ENCODE measurements at regions not wholly inside any gene's neighbourhood (a gene's known extent, or its start where the extent isn't known, plus 50 kb on each side); places are given as distances from the start of the nearest gene placed in this dataset.
"Not testable (repeated sequence)": the region's sequence is repeated elsewhere in the genome, so short reads cannot be mapped to it uniquely, and the experiment has no call there.

DNA sequence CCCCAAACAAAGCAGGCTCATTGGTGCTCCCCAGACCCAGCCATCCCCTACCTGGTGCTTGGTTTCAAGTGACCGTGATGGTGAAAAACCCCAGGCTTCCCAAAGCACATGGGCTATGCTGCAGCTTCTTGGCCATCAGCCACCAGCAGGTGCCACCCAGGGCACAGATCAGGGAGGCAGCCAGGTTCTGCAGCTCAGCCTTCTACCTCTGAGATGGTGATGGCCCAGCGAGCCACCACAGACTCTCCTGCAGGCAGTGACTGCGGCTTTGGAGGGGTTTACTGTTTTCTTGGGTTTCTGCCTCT lies 70.0 kb upstream of the ALX4 start:
- H3K27ac Mint-ChIP-seq: no peak overlapping the region
- H3K4me1 Mint-ChIP-seq (ENCODE audit: low read depth): no peaks in the 10 kb centered on the region
- no peaks in the 10 kb centered on the region for H3K36me3 Mint-ChIP-seq (ENCODE audit: low read depth)
- H3K4me3 Mint-ChIP-seq: no peak overlapping the region
- no peaks in the 10 kb centered on the region for H3K9me3 Mint-ChIP-seq
- H3K27me3 Mint-ChIP-seq: peaks cover 9% of the 10 kb centered on the region

DNA sequence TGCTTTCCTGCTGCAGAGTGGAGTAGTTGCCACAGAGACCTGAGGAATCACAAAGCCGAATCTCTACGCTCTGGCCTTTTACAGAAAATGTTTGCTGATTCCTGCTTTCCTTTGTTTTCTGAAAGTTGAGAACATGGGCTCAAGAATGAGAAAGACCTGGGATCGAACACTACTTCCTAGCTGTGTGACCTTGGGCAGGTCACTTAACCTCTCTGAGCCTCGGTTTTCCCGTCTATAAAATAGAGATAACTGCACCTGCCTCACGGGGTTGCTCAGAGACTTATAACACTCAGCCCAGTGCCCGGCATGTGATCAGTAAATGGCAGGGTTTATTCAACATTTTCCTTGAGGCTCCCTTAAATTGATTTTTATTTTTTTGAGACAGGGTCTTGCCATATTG lies 70.9 kb upstream of the ALX4 start:
- no peaks in the 10 kb centered on the region for H3K9me3 Mint-ChIP-seq
- H3K36me3 Mint-ChIP-seq (ENCODE audit: low read depth): no peaks in the 10 kb centered on the region
- H3K4me3 Mint-ChIP-seq: no peak overlapping the region
- no peaks in the 10 kb centered on the region for H3K4me1 Mint-ChIP-seq (ENCODE audit: low read depth)
- H3K27ac Mint-ChIP-seq: no peak overlapping the region
- peaks cover 9% of the 10 kb centered on the region for H3K27me3 Mint-ChIP-seq

DNA sequence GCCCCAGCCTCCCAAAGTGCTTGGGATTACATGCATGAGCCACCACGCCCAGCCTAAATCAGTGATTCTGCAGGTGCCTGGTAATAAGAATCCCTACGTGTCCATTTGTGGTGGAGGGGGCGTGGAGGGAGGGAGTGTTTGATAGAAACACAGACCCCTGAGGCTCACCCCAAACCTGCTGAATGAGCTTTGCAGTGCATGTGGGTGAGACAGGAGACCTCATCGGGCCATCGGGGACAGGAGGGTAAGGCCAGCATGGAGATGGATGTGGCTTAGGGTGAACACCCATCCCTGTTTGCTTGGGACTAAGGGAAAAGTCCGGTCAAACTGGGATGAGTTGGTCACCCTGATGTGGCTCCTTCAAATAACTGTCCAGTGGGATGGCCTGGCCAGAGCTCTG lies 71.3 kb upstream of the ALX4 start:
- H3K4me3 Mint-ChIP-seq: no peak overlapping the region
- H3K27ac Mint-ChIP-seq: no peak overlapping the region
- H3K27me3 Mint-ChIP-seq: peaks cover 9% of the 10 kb centered on the region
- H3K36me3 Mint-ChIP-seq (ENCODE audit: low read depth): no peaks in the 10 kb centered on the region
- no peaks in the 10 kb centered on the region for H3K9me3 Mint-ChIP-seq
- no peaks in the 10 kb centered on the region for H3K4me1 Mint-ChIP-seq (ENCODE audit: low read depth)

DNA sequence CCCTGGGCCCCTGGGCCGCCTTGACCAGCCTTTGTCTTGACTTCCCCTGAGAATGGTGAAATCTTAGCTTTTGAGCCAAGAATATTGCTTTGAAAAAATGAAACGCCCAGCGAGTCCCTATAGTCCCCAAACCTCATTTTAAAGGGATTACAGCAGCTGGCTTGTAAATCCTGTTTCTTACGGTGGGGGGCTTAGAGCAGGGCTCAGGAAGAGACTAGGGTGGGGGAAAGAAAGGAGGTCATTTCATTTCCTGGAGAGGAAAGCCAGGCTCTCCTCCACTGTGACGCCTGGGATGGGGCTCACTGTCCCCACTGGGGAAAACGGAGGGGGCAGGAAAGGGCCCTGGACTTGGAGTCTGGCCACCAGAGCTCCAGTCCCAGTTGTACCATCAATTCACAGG lies 72.2 kb upstream of the ALX4 start:
- Mint-ChIP-seq H3K4me1 (ENCODE audit: low read depth) (no peaks in the 10 kb centered on the region), H3K27ac (no peak overlapping the region), H3K4me3 (no peak overlapping the region), H3K27me3 (peaks cover 12% of the 10 kb centered on the region), H3K36me3 (ENCODE audit: low read depth) (no peaks in the 10 kb centered on the region), H3K9me3 (no peaks in the 10 kb centered on the region)

DNA sequence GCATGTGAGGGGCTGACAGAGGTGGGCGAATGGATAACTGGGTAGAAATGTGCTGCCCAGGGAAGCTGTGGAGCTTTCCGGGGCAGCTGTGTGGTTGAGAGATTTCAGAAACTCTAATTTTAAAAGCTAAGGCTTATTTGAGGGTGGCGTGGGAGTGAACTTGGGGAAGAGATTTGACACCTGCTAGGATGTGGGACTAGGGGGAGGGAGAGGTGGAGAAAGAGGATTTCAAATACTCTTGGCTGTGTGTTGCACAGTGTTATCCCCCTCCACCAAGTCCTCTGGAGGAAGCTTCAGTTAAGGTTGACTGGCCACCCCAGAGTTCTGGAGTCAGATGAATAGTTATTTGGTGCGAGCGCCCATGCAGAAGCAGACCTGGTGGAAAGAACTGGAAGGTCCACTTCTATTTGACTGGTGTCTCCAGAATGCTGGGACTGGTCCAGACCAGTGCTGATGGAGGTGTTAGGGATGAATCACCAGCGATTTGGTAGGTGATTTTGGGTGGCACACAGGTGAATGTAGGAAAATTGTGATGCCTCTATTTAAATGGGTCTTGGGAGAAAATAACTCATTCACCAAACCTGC lies 72.8 kb upstream of the ALX4 start:
- Mint-ChIP-seq H3K9me3 (no peaks in the 10 kb centered on the region), H3K36me3 (ENCODE audit: low read depth) (no peaks in the 10 kb centered on the region), H3K4me1 (ENCODE audit: low read depth) (no peaks in the 10 kb centered on the region), H3K4me3 (no peak overlapping the region), H3K27me3 (peaks cover 19% of the 10 kb centered on the region), H3K27ac (no peak overlapping the region)

DNA sequence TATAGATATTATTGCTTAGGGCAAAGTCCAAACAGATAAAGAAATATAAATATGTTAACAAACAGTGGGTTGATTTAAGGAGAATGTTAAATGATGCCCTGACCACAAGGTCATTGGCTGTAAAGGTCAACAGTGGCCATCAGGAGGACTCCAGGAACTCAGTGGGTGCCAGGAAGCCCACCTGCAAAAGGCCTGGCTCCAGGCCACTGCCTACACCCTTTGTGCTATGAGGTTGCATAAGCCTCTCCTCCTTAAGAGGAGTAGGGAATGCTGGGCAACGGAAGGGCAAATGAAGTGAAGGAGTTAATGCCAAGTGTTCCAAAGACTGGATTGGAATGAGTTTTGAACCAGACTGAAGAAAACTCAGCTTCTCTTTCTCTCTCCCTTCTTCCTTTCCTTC lies 73.3 kb upstream of the ALX4 start:
- no peaks in the 10 kb centered on the region for H3K36me3 Mint-ChIP-seq (ENCODE audit: low read depth)
- H3K27me3 Mint-ChIP-seq: peaks cover 23% of the 10 kb centered on the region
- no peak overlapping the region for H3K27ac Mint-ChIP-seq
- no peaks in the 10 kb centered on the region for H3K9me3 Mint-ChIP-seq
- no peak overlapping the region for H3K4me3 Mint-ChIP-seq
- H3K4me1 Mint-ChIP-seq (ENCODE audit: low read depth): no peaks in the 10 kb centered on the region

DNA sequence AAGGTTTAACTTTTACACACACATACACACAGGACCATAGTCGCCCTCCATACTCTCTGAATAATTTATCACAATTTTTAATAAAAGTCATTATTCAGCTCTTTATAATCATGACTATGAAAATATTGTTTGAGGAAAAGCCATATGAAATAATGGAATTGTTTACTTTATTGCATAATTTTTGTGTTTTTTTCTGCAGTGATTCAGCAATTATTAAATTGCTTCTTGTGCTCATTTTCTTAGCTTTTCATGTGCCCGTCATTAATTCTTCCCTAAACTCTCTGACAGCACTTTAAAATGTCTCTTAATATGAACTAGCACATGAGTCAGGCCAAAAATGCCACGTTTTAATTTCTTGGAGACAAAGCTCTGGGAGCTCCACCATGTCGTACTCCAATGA lies 77.5 kb upstream of the ALX4 start:
- Mint-ChIP-seq H3K9me3 (peaks cover 3% of the 10 kb centered on the region), H3K27me3 (peaks cover 29% of the 10 kb centered on the region), H3K4me3 (no peak overlapping the region), H3K4me1 (ENCODE audit: low read depth) (no peaks in the 10 kb centered on the region), H3K27ac (no peak overlapping the region), H3K36me3 (ENCODE audit: low read depth) (no peaks in the 10 kb centered on the region)

DNA sequence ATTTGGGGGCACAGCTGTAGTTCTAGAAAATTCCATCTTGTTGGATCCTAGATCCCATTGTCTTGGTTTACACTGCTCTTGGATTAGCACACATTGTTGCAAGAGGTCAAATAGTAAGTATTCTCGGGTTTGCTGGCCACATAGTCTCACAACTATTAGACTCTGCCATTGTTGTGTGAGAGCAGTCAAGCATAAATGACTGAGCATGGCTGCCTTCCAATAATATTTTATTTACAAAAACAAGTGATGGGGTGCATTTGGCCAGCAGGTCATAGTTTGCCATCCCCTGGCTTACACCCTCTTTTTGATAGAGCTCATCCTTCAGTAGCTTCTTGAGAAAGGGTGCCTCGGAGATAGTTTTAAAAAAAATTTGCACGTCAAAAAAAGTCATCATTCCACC lies 77.9 kb upstream of the ALX4 start:
- no peak overlapping the region for H3K27ac Mint-ChIP-seq
- H3K4me3 Mint-ChIP-seq: no peak overlapping the region
- H3K27me3 Mint-ChIP-seq: peaks cover 29% of the 10 kb centered on the region

DNA sequence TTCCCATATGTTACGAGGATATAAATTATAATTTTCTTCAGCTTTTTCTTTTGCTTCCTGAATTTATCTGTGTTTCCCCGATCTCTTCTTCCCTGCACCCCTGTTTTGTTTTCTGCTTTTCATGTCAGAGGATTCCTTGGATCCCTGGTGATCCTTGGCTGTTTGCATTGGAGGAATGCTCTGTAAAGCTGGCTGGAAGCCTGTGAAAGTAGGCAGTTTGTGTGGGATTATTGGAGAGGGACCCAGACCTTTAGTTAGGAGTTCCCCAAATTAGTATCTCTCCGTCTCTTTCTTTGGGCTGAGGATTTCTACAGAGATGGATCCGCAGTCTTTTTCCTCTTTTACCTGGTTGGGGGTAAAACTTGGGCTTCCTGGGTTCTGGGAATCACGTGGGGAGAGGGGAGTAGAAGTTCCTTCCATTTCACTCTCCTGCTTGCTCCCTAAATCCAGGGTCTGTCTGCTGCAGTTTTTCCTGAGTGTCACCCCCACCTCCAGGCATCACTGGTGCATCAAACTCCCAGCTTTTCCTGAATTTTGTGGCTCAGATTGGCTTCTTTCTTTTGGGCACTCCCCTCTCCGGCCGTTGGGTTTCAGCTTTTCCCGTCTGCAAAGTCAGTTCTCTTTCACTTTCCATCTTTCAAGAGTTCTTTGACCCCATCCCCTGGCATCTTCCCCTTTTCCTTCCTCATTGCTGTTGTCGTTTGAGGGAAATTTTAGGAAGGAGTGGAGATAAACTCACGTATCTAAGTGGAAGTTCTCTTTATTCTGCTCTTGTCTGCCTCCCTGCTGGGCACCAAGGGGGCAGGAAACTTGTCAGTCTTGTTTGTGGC lies 79.1 kb upstream of the ALX4 start:
- no peak overlapping the region for H3K27ac Mint-ChIP-seq
- H3K4me3 Mint-ChIP-seq: no peak overlapping the region
- peaks cover 24% of the 10 kb centered on the region for H3K27me3 Mint-ChIP-seq
- no peaks in the 10 kb centered on the region for H3K4me1 Mint-ChIP-seq (ENCODE audit: low read depth)
- H3K9me3 Mint-ChIP-seq: peaks cover 3% of the 10 kb centered on the region
- no peaks in the 10 kb centered on the region for H3K36me3 Mint-ChIP-seq (ENCODE audit: low read depth)

More for the DNA sequence above, 77.9 kb upstream of the ALX4 start:
- no peaks in the 10 kb centered on the region for H3K4me1 Mint-ChIP-seq (ENCODE audit: low read depth)
- H3K36me3 Mint-ChIP-seq (ENCODE audit: low read depth): no peaks in the 10 kb centered on the region
- H3K9me3 Mint-ChIP-seq: peaks cover 3% of the 10 kb centered on the region

DNA sequence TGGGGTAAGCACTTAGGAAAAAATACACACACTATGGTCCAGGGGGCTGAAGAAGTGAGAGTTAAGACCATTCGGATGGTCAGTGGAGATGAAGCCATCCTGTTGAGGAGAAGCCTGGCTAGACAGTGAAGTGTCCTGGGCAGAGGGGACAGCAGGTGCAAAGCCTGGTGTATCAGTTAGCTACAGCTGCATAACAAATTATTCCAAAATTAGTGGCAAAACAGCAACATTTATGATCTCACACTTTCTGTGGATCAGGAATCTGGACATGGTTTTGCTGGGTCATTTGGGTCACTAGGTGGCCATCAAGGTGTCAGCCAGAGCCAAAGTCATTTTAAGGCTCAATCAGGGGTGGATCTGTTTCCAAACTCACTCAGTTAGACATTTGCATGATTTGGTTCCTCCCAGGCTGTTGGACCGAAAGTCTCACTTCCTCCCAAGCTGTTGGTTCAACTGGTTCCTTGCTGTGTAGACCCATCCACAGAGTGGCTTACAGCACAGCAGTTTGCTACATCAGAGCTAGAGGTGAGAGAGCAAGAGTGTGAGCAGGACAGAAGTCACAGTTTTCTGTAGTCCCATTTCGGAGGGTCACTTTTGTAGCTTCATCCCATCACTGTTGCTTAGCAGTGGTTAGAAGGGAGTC lies 80.1 kb upstream of the ALX4 start:
- Mint-ChIP-seq H3K4me1 (ENCODE audit: low read depth) (no peaks in the 10 kb centered on the region), H3K9me3 (peaks cover 3% of the 10 kb centered on the region), H3K27ac (no peak overlapping the region), H3K4me3 (no peak overlapping the region), H3K27me3 (peaks cover 30% of the 10 kb centered on the region), H3K36me3 (ENCODE audit: low read depth) (no peaks in the 10 kb centered on the region)

DNA sequence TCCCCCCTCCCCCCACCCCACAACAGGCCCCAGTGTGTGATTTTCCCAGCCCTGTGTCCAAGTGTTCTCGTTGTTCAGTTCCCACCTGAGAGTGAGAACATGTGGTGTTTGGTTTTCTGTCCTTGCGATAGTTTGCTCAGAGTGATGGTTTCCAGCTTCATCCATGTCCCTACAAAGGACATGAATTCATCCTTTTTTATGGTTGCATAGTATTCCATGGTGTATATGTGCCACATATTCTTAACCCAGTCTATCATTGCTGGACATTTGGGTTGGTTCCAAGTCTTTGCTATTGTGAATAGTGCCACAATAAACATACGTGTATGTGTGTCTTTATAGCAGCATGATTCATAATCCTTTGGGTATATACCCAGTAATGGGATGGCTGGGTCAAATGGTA lies 81.1 kb upstream of the ALX4 start:
- H3K27ac Mint-ChIP-seq; H3K4me3 Mint-ChIP-seq; H3K4me1 Mint-ChIP-seq (ENCODE audit: low read depth); H3K36me3 Mint-ChIP-seq (ENCODE audit: low read depth); H3K9me3 Mint-ChIP-seq: not testable (repeated sequence)
- peaks cover 35% of the 10 kb centered on the region for H3K27me3 Mint-ChIP-seq

DNA sequence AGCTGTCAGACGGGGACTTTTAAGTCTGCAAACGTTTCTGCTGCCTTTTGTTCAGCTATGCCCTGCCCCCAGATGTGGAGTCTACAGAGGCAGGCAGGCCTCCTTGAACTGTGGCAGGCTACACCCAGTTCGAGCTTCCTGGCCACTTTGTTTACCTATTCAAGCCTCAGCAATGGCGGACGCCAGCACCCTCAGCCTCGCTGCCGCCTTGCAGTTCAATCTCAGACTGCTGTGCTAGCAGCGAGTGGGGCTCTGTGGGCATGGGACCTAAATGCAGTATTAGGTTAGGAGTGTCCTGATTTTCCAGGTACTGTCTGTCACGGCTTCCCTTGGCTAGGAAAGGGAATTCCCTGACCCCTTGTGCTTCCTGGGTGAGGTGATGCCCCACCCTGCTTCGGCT lies 86.8 kb upstream of the ALX4 start:
- not testable (repeated sequence) for H3K4me3 Mint-ChIP-seq; H3K9me3 Mint-ChIP-seq; H3K4me1 Mint-ChIP-seq (ENCODE audit: low read depth); H3K27ac Mint-ChIP-seq; H3K36me3 Mint-ChIP-seq (ENCODE audit: low read depth)
- H3K27me3 Mint-ChIP-seq: peaks cover 14% of the 10 kb centered on the region

DNA sequence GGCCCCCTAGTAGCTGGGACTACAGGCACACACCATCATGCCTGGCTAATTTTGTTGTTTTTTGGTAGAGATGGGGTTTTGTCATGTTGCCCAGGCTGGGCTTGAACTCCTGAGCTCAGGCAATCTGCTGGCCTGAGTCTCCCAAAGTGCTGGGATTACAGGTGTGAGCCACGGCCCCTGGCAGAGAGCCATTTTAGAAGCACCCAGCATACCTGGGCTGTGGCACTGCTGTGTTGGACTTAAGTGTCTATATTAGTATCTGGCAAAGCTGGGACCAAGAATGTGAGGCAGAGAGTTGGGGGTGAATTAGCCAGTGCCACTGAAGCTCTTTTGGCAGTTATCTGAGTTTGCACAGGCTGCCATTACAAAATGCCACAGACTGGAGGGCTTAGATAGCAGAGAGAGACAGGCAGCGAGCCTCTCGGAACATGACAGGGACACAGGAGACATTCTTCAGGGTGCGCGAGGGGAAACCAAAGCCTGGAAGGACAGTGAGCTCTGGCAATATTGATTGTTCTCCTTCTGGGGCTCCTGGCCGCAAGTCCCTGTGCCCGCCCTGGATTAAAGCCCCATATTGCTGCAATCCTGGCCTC lies 87.7 kb upstream of the ALX4 start:
- Mint-ChIP-seq H3K36me3 (ENCODE audit: low read depth) (no peaks in the 10 kb centered on the region), H3K27ac (no peak overlapping the region), H3K4me1 (ENCODE audit: low read depth) (no peaks in the 10 kb centered on the region), H3K27me3 (peaks cover 14% of the 10 kb centered on the region), H3K9me3 (no peaks in the 10 kb centered on the region), H3K4me3 (no peak overlapping the region)

DNA sequence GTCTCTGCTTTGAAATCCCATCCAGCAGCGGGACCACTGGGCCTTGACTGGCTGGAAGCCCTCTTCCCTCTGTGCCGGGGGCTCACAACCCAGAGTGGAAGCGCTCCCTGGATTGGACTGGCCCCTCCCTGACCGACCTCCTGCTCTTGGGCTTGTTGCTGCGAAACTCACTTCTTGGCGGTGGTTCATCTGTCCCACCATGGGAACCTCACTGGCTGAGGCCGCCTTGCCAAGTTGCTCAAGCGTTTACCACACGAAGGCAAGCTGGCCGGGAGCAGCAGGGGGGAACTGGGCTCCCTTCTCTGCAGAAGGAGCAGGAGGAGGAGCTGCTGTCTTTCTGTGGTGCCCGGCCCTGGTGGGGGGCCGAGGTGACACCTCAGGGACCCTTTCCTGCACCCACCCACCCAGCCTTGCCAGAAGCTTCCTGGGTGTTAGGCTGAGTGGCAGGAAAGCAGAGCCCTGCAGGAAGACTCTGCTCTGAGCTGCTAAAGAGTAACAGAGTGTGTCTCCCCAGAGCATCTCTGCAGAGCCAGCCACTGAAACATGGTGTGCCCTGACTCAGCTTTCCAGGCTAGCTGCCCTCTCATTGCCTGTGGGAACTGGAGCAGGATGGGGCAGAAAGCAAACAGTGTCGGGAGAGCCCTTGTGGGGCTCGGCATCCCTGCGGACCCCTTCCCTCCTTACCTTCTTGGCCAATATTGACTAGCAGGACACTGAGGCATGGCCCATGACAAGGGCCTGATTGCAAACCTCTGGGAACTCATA lies 88.5 kb upstream of the ALX4 start:
- no peaks in the 10 kb centered on the region for H3K36me3 Mint-ChIP-seq (ENCODE audit: low read depth)
- H3K4me3 Mint-ChIP-seq: no peak overlapping the region
- H3K27me3 Mint-ChIP-seq: peaks cover 14% of the 10 kb centered on the region
- no peaks in the 10 kb centered on the region for H3K4me1 Mint-ChIP-seq (ENCODE audit: low read depth)
- H3K27ac Mint-ChIP-seq: no peak overlapping the region
- no peaks in the 10 kb centered on the region for H3K9me3 Mint-ChIP-seq

DNA sequence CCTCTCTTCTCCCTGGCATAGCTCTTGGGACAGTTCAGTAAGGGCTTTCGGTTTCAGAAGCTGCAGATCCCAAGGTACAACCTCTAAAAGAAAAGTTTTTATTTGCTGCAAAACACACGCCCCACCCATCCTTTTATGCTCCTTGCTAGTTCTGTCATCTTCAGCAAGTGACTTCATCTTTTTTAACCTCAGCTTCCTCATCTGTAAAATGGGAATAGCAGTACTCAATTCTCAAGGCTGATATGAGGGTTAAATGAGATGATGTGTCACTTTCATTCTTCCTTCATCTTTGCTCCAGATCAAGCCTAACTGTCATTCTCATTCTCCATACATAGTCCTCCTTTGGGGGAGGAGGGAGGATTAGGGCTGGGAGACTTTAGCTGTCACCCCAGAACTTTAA lies 90.0 kb upstream of the ALX4 start:
- H3K27ac Mint-ChIP-seq: no peak overlapping the region

More for the DNA sequence above, 90.0 kb upstream of the ALX4 start:
- H3K4me1 Mint-ChIP-seq (ENCODE audit: low read depth): no peaks in the 10 kb centered on the region
- peaks cover 19% of the 10 kb centered on the region for H3K27me3 Mint-ChIP-seq
- H3K9me3 Mint-ChIP-seq: no peaks in the 10 kb centered on the region
- no peak overlapping the region for H3K4me3 Mint-ChIP-seq
- H3K36me3 Mint-ChIP-seq (ENCODE audit: low read depth): no peaks in the 10 kb centered on the region
